A673 (cell line): ENCODE measurements at regions not wholly inside any gene's neighbourhood (a gene's known extent, or its start where the extent isn't known, plus 50 kb on each side); places are given as distances from the start of the nearest gene placed in this dataset.

ENCODE experiments used
- BruUV-seq: library from RNA; stranded (reverse); fragments of 400-500 nt; replicated peaks from 2 replicates; lab custom pipeline; 2021; lab: Mats Ljungman, UMichigan
- CTCF ChIA-PET: fragments of 300-600 bp; sonication (Branson Sonifier 250); formaldehyde crosslinking; loops from one replicate; lab custom pipeline; 2022; ENCODE audit warnings: antibody characterized with exemption; lab: Charles Lee
- POLR2A ChIA-PET: fragments of 300-600 bp; sonication (Branson Sonifier 250); formaldehyde crosslinking; loops from one replicate; lab custom pipeline; 2022; ENCODE audit warnings: antibody characterized with exemption; ENCODE audit not compliant: low non-redundant PET; lab: Charles Lee
- DNase-seq: peaks from one replicate; pipeline ENCODE4 v3.0.0-alpha.2; 2015; ENCODE audit warnings: low spot score
- H3K27ac ChIP-seq: fragments of 200-600 bp; sonication (generic); 2 replicates; pipeline ENCODE4 v1.5.1; 2016; ENCODE audit warnings: mixed run types, low read depth, mild to moderate bottlenecking, mixed read lengths, antibody characterized with exemption, low read length; ENCODE audit not compliant: poor library complexity, severe bottlenecking
- H3K27me3 ChIP-seq: fragments of 200-600 bp; sonication (generic); replicated peaks from 2 replicates; pipeline ENCODE4 v1.6.1; 2017; ENCODE audit warnings: mixed run types, low read depth, mild to moderate bottlenecking, mixed read lengths, antibody characterized with exemption, low read length; ENCODE audit not compliant: insufficient read depth, poor library complexity
- H3K36me3 ChIP-seq: fragments of 200-600 bp; sonication (generic); 2 replicates; pipeline ENCODE4 v1.6.1; 2016; ENCODE audit warnings: mixed run types, mild to moderate bottlenecking, mixed read lengths, antibody characterized with exemption, low read length; ENCODE audit not compliant: insufficient read depth, poor library complexity, severe bottlenecking
- H3K4me1 ChIP-seq: fragments of 200-600 bp; sonication (generic); 2 replicates; pipeline ENCODE4 v1.6.1; 2017; ENCODE audit warnings: mixed run types, mild to moderate bottlenecking, mixed read lengths, antibody characterized with exemption, low read length; ENCODE audit not compliant: insufficient read depth, poor library complexity, severe bottlenecking
- H3K4me3 ChIP-seq: fragments of 200-600 bp; sonication (generic); 2 replicates; pipeline ENCODE4 v1.5.1; 2016; ENCODE audit warnings: low read depth, mixed run types, mild to moderate bottlenecking, mixed read lengths, low read length; ENCODE audit not compliant: poor library complexity, severe bottlenecking
- H3K9me3 ChIP-seq: fragments of 200-600 bp; sonication (generic); 2 replicates; pipeline ENCODE4 v1.6.1; 2016; ENCODE audit warnings: mixed run types, low read depth, mild to moderate bottlenecking, mixed read lengths, antibody characterized with exemption, low read length; ENCODE audit not compliant: poor library complexity, severe bottlenecking
- CTCF ChIP-seq: fragments of 300-800, 200-600 bp; sonication (generic); conservative IDR thresholded peaks from 2 replicates; pipeline ENCODE4 v1.5.1; 2017; ENCODE audit warnings: low read depth, mild to moderate bottlenecking, antibody characterized with exemption, low read length, moderate library complexity, mixed read lengths
- EZH2 ChIP-seq: fragments of 200-600 bp; sonication (generic); IDR thresholded peaks from 2 replicates; pipeline ENCODE4 v1.6.1; 2017; ENCODE audit warnings: borderline replicate concordance, low read depth, mild to moderate bottlenecking, mixed read lengths, antibody characterized with exemption, low read length; ENCODE audit not compliant: poor library complexity, severe bottlenecking
- intact Hi-C: fragments of 100-400 bp; cut with micrococcal nuclease; formaldehyde crosslinking; loops from one replicate; pipeline ENCODE4 v1.10.0; 2022; ENCODE audit not compliant: unreplicated experiment

GRCh38 chr4:89413518-89413917 lies 105.9 kb upstream of the GPRIN3 start:
- H3K4me3 ChIP-seq, result no peak overlapping the region
- DNase-seq, result no peak
- intact Hi-C loops, result no loop called here
- CTCF ChIA-PET, result no interaction called here
- no peaks in the 10 kb centered on the region for H3K9me3 ChIP-seq
- H3K36me3 ChIP-seq, result no peaks in the 10 kb centered on the region
- POLR2A ChIA-PET, result no interaction called here
- no peak for TF ChIP-seq CTCF
- no peak for TF ChIP-seq EZH2
- H3K27ac ChIP-seq, result no peak overlapping the region
- no TSS peak for BruUV-seq
- no peaks in the 10 kb centered on the region for H3K27me3 ChIP-seq
- H3K4me1 ChIP-seq, result no peaks in the 10 kb centered on the region

- CTCF ChIA-PET, result no interaction called here
- no peaks in the 10 kb centered on the region for H3K4me1 ChIP-seq
- DNase-seq, result no peak
- H3K27me3 ChIP-seq, result no peaks in the 10 kb centered on the region
- POLR2A ChIA-PET, result no interaction called here
- no peaks in the 10 kb centered on the region for H3K9me3 ChIP-seq
- TF ChIP-seq CTCF (no peak), EZH2 (no peak)
- BruUV-seq, result no TSS peak
- no peaks in the 10 kb centered on the region for H3K36me3 ChIP-seq
- H3K27ac ChIP-seq, result no peak overlapping the region
- H3K4me3 ChIP-seq, result no peak overlapping the region
- intact Hi-C loops, result no loop called here
These were observed 104.1 kb upstream of the GPRIN3 start for GRCh38 chr4:89411539-89412309.

GRCh38 chr4:89410687-89411086 lies 103.1 kb upstream of the GPRIN3 start:
- POLR2A ChIA-PET, result no interaction called here
- H3K27me3 ChIP-seq, result no peaks in the 10 kb centered on the region
- CTCF ChIA-PET, result no interaction called here
- no peak overlapping the region for H3K27ac ChIP-seq
- DNase-seq, result no peak
- H3K4me3 ChIP-seq, result no peak overlapping the region
- no TSS peak for BruUV-seq
- intact Hi-C loops, result no loop called here
- H3K4me1 ChIP-seq, result no peaks in the 10 kb centered on the region
- no peaks in the 10 kb centered on the region for H3K36me3 ChIP-seq
- H3K9me3 ChIP-seq, result no peaks in the 10 kb centered on the region
- TF ChIP-seq EZH2, result no peak
- no peak for TF ChIP-seq CTCF
